ENCODE measurements at regions not wholly inside any gene's neighbourhood (a gene's known extent, or its start where the extent isn't known, plus 50 kb on each side); places are given as distances from the start of the nearest gene placed in this dataset.
"Not testable (repeated sequence)": the region's sequence is repeated elsewhere in the genome, so short reads cannot be mapped to it uniquely, and the experiment has no call there.

- ATAC-seq (no peak), DNase-seq (no peak)
- no peaks in the 10 kb centered on the region for H3K9me3 ChIP-seq
- intact Hi-C loops (cut with DNase I, micrococcal nuclease): no loop called here
- H3K4me3 ChIP-seq: no peak overlapping the region
- H3K4me1 ChIP-seq (ENCODE audit: low read depth): no peaks in the 10 kb centered on the region
- TF ChIP-seq CTCF (IDR thresholded peaks at IDR 0.05): no peak
- H3K36me3 ChIP-seq (ENCODE audit: low read depth): no peaks in the 10 kb centered on the region
Observed at GRCh38 chr12:116374207-116374606, 96.7 kb upstream of the MED13L start.

GRCh38 chr12:116375278-116375842, 97.9 kb upstream of the MED13L start:
- H3K4me3 ChIP-seq: no peak overlapping the region
- no peak for DNase-seq
- no peak for ATAC-seq
- intact Hi-C loops (cut with DNase I, micrococcal nuclease): no loop called here
- no peaks in the 10 kb centered on the region for H3K4me1 ChIP-seq (ENCODE audit: low read depth)
- no peaks in the 10 kb centered on the region for H3K36me3 ChIP-seq (ENCODE audit: low read depth)
- no peaks in the 10 kb centered on the region for H3K9me3 ChIP-seq
- TF ChIP-seq CTCF (IDR thresholded peaks at IDR 0.05): no peak

GRCh38 chr12:116376354-116377193, 99.1 kb upstream of the MED13L start:
- TF ChIP-seq CTCF (IDR thresholded peaks at IDR 0.05): no peak
- Histone ChIP-seq H3K9me3 (no peaks in the 10 kb centered on the region), H3K4me3 (no peak overlapping the region), H3K4me1 (ENCODE audit: low read depth) (no peaks in the 10 kb centered on the region), H3K36me3 (ENCODE audit: low read depth) (no peaks in the 10 kb centered on the region)
- intact Hi-C loops (cut with DNase I, micrococcal nuclease): no loop called here
- no peak for ATAC-seq
- no peak for DNase-seq

- H3K9me3 ChIP-seq; ATAC-seq; intact Hi-C loops (cut with DNase I, micrococcal nuclease); H3K4me3 ChIP-seq; DNase-seq; H3K36me3 ChIP-seq (ENCODE audit: low read depth); H3K4me1 ChIP-seq (ENCODE audit: low read depth): not testable (repeated sequence)
Observed at GRCh38 chr12:116377194-116377571, 99.7 kb upstream of the MED13L start.

- DNase-seq: no peak
- Histone ChIP-seq H3K4me3 (no peak overlapping the region), H3K9me3 (no peaks in the 10 kb centered on the region), H3K36me3 (ENCODE audit: low read depth) (no peaks in the 10 kb centered on the region), H3K4me1 (ENCODE audit: low read depth) (no peaks in the 10 kb centered on the region)
- intact Hi-C loops (cut with DNase I, micrococcal nuclease): no loop called here
- ATAC-seq: no peak
- no peak for TF ChIP-seq CTCF (IDR thresholded peaks at IDR 0.05)
Observed at GRCh38 chr12:116378002-116378401, 100.5 kb upstream of the MED13L start.

GRCh38 chr12:116380108-116380507, 102.6 kb upstream of the MED13L start:
- ATAC-seq: peak; percentile 22
- Histone ChIP-seq H3K4me1 (ENCODE audit: low read depth) (no peaks in the 10 kb centered on the region), H3K9me3 (no peaks in the 10 kb centered on the region), H3K4me3 (no peak overlapping the region), H3K36me3 (ENCODE audit: low read depth) (no peaks in the 10 kb centered on the region)
- intact Hi-C loops (cut with DNase I, micrococcal nuclease): no loop called here
- DNase-seq: no peak
- no peak for TF ChIP-seq CTCF (IDR thresholded peaks at IDR 0.05)

GRCh38 chr12:116380740-116381139, 103.2 kb upstream of the MED13L start:
- H3K4me1 ChIP-seq (ENCODE audit: low read depth); H3K36me3 ChIP-seq (ENCODE audit: low read depth); H3K4me3 ChIP-seq; intact Hi-C loops (cut with DNase I, micrococcal nuclease); DNase-seq; ATAC-seq; H3K9me3 ChIP-seq: not testable (repeated sequence)
